Caco-2 (cell line): ENCODE measurements at regions not wholly inside any gene's neighbourhood (a gene's known extent, or its start where the extent isn't known, plus 50 kb on each side); places are given as distances from the start of the nearest gene placed in this dataset.
"Not testable (repeated sequence)": the region's sequence is repeated elsewhere in the genome, so short reads cannot be mapped to it uniquely, and the experiment has no call there.

Source experiments
- BruUV-seq: library from RNA; stranded (reverse); fragments of 400-500 nt; replicated peaks from 2 replicates; lab custom pipeline; 2021; lab: Mats Ljungman, UMichigan
- CTCF ChIA-PET: fragments of 300-600 bp; sonication (Branson Sonifier 250); formaldehyde crosslinking; loops from one replicate; lab custom pipeline; 2022; ENCODE audit warnings: antibody characterized with exemption; lab: Charles Lee
- POLR2A ChIA-PET: fragments of 300-600 bp; sonication (Branson Sonifier 250); formaldehyde crosslinking; loops from one replicate; lab custom pipeline; 2022; ENCODE audit warnings: antibody characterized with exemption; lab: Charles Lee
- DNase-seq, 2 experiments: peaks; one replicate each; pipeline versions ENCODE4 v3.0.0 to v3.0.0-alpha.2; 2020 to 2022
- H3K27me3 ChIP-seq: replicated peaks from 2 replicates; pipeline ENCODE4 v1.6.0; 2011; ENCODE audit warnings: low read length; ENCODE audit not compliant: control insufficient read depth, insufficient read depth
- H3K36me3 ChIP-seq: 2 replicates; pipeline ENCODE4 v1.5.1; 2011; ENCODE audit warnings: low read length; ENCODE audit not compliant: control insufficient read depth, insufficient read depth
- H3K4me1 ChIP-seq: fragments of 250-450 bp; sonication (Bioruptor Pico); 2 replicates; pipeline ENCODE4 v1.5.1; 2020; ENCODE audit warnings: mild to moderate bottlenecking
- H3K4me3 ChIP-seq: 2 replicates; pipeline ENCODE4 v1.5.1; 2011; ENCODE audit warnings: low read depth, mild to moderate bottlenecking, control low read depth, low read length
- H3K9me3 ChIP-seq: fragments of 250-450 bp; sonication (Bioruptor Pico); 2 replicates; pipeline ENCODE4 v1.5.1; 2020; ENCODE audit warnings: mild to moderate bottlenecking, moderate library complexity
- H3K27ac Mint-ChIP-seq: one replicate; pipeline ENCODE4 v1.8.0; 2022; ENCODE audit warnings: mixed read lengths; ENCODE audit not compliant: unreplicated experiment
- H3K27me3 Mint-ChIP-seq: one replicate; pipeline ENCODE4 v1.8.0; 2022; ENCODE audit warnings: mixed read lengths; ENCODE audit not compliant: insufficient read depth, unreplicated experiment
- H3K36me3 Mint-ChIP-seq: one replicate; pipeline ENCODE4 v1.8.0; 2022; ENCODE audit warnings: mild to moderate bottlenecking, mixed read lengths; ENCODE audit not compliant: insufficient read depth, unreplicated experiment
- H3K4me1 Mint-ChIP-seq: one replicate; pipeline ENCODE4 v1.8.0; 2022; ENCODE audit warnings: low read depth, mixed read lengths; ENCODE audit not compliant: unreplicated experiment
- H3K4me3 Mint-ChIP-seq: one replicate; pipeline ENCODE4 v1.8.0; 2022; ENCODE audit warnings: mild to moderate bottlenecking, moderate library complexity, mixed read lengths; ENCODE audit not compliant: unreplicated experiment
- H3K9me3 Mint-ChIP-seq: one replicate; pipeline ENCODE4 v1.8.0; 2022; ENCODE audit warnings: mixed read lengths; ENCODE audit not compliant: unreplicated experiment
- CTCF ChIP-seq, 2 experiments: fragments of 200-600 bp in 1 of 2; IDR thresholded peaks; 1 replicate in 1 of 2; 2 replicates in 1 of 2; pipeline versions ENCODE4 v1.5.1 to v1.8.0; 2011 to 2022; ENCODE audit warnings: antibody characterized with exemption in 1 of 2, control low read depth in 1 of 2, inconsistent platforms in 1 of 2, low read depth in 1 of 2, low read length in 1 of 2, mild to moderate bottlenecking in 1 of 2, moderate library complexity in 1 of 2; ENCODE audit not compliant: insufficient read depth in 1 of 2, severe bottlenecking in 1 of 2, unreplicated experiment in 1 of 2
- intact Hi-C: fragments of 100-400 bp; cut with micrococcal nuclease; formaldehyde crosslinking; loops from one replicate; pipeline ENCODE4 v1.10.0; 2022; ENCODE audit not compliant: unreplicated experiment

DNA sequence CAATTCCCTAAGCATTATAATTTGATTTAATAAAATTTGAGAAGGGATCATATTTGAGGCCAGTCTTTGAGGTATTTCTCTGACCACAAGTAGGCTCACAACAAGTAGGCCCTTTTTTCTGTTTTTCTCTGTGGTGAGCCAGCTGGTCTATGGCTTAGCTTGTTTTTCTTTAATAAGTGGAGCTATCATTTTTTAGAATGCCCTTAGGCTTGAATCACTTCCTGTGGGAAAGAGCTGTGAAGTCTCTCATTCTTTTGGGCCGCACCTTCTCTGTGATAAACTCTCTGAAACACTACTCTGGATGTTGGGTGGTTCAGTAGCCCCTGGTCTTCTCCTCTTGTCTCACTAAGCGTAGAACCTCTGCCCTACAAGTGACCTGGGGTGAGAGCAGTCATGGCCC is 235.9 kb downstream of the SUCLG1 start:
- CTCF ChIA-PET = no interaction called here
- Mint-ChIP-seq H3K27ac (no peak overlapping the region), H3K9me3 (peaks cover 8% of the 10 kb centered on the region), H3K27me3 (peaks cover 2% of the 10 kb centered on the region), H3K4me3 (no peak overlapping the region), H3K36me3 (no peaks in the 10 kb centered on the region), H3K4me1 (no peaks in the 10 kb centered on the region)
- Histone ChIP-seq H3K9me3 (no peaks in the 10 kb centered on the region), H3K27me3 (no peaks in the 10 kb centered on the region), H3K4me1 (no peaks in the 10 kb centered on the region), H3K4me3 (no peak overlapping the region), H3K36me3 (no peaks in the 10 kb centered on the region)
- no TSS peak for BruUV-seq
- TF ChIP-seq CTCF (IDR thresholded peaks at IDR 0.05; ENCODE audit: insufficient read depth in 1 of 2, low read depth in 1 of 2, low read length in 1 of 2, severe bottlenecking in 1 of 2, unreplicated experiment in 1 of 2) = no peak
- no peak for DNase-seq
- intact Hi-C loops = no loop called here
- POLR2A ChIA-PET = no interaction called here

- CTCF ChIA-PET, POLR2A ChIA-PET, H3K27ac Mint-ChIP-seq, H3K36me3 Mint-ChIP-seq, DNase-seq, H3K27me3 Mint-ChIP-seq, H3K27me3 ChIP-seq, H3K36me3 ChIP-seq, BruUV-seq, H3K4me3 ChIP-seq, intact Hi-C loops, H3K9me3 ChIP-seq, H3K4me1 Mint-ChIP-seq, H3K4me3 Mint-ChIP-seq, H3K4me1 ChIP-seq, H3K9me3 Mint-ChIP-seq: not testable (repeated sequence)
Observed at GRCh38 chr2:84221102-84221501, 238.0 kb downstream of the SUCLG1 start.

GRCh38 chr2:84217456-84217855 is 241.6 kb downstream of the SUCLG1 start:
- DNase-seq = no peak
- intact Hi-C loops = no loop called here
- POLR2A ChIA-PET = no interaction called here
- no peaks in the 10 kb centered on the region for H3K9me3 ChIP-seq
- no peaks in the 10 kb centered on the region for H3K27me3 ChIP-seq
- H3K9me3 Mint-ChIP-seq = no peaks in the 10 kb centered on the region
- no peak overlapping the region for H3K4me3 Mint-ChIP-seq
- no peaks in the 10 kb centered on the region for H3K36me3 Mint-ChIP-seq
- CTCF ChIA-PET = no interaction called here
- no peak overlapping the region for H3K27ac Mint-ChIP-seq
- TF ChIP-seq CTCF (IDR thresholded peaks at IDR 0.05; ENCODE audit: insufficient read depth in 1 of 2, low read depth in 1 of 2, low read length in 1 of 2, severe bottlenecking in 1 of 2, unreplicated experiment in 1 of 2) = no peak
- no peaks in the 10 kb centered on the region for H3K36me3 ChIP-seq
- no peaks in the 10 kb centered on the region for H3K4me1 Mint-ChIP-seq
- BruUV-seq = no TSS peak
- no peaks in the 10 kb centered on the region for H3K4me1 ChIP-seq
- H3K27me3 Mint-ChIP-seq = peaks cover 7% of the 10 kb centered on the region
- no peak overlapping the region for H3K4me3 ChIP-seq

DNA sequence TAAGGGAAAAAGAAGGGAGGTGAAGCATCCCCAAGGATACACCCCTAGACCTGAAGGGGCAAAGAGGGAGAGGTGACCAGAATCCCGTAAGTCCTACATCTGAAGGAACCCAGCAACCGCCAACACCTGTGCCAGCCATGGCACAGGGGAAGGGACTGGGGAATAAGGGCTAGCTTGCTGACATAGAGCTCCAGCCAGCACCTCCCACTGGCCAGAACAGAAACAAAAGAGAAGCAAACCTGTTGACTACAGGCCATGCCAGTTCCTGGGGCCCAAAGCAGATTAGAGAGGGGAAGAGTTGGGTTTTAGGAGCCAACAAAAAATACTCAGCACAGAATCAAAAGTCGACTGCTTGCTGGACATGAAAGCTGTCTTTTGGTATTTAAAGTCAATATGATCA is 244.6 kb downstream of the SUCLG1 start:
- no peaks in the 10 kb centered on the region for H3K9me3 Mint-ChIP-seq
- Histone ChIP-seq H3K27me3 (no peaks in the 10 kb centered on the region; the same call in 1 of the 2 replicates), H3K4me3 (no peak overlapping the region), H3K9me3 (no peaks in the 10 kb centered on the region), H3K36me3 (no peaks in the 10 kb centered on the region), H3K4me1 (no peaks in the 10 kb centered on the region)
- H3K4me1 Mint-ChIP-seq = no peaks in the 10 kb centered on the region
- no peak overlapping the region for H3K27ac Mint-ChIP-seq
- H3K4me3 Mint-ChIP-seq = no peak overlapping the region
- ChIA-PET CTCF (no interaction called here), POLR2A (no interaction called here)
- BruUV-seq = no TSS peak
- H3K36me3 Mint-ChIP-seq = no peaks in the 10 kb centered on the region
- no peak for DNase-seq
- peaks cover 5% of the 10 kb centered on the region for H3K27me3 Mint-ChIP-seq
- intact Hi-C loops = no loop called here
- no peak for TF ChIP-seq CTCF (IDR thresholded peaks at IDR 0.05; ENCODE audit: insufficient read depth in 1 of 2, low read depth in 1 of 2, low read length in 1 of 2, severe bottlenecking in 1 of 2, unreplicated experiment in 1 of 2)
